ENCODE measurements at regions not wholly inside any gene's neighbourhood (a gene's known extent, or its start where the extent isn't known, plus 50 kb on each side); places are given as distances from the start of the nearest gene placed in this dataset.

DNA sequence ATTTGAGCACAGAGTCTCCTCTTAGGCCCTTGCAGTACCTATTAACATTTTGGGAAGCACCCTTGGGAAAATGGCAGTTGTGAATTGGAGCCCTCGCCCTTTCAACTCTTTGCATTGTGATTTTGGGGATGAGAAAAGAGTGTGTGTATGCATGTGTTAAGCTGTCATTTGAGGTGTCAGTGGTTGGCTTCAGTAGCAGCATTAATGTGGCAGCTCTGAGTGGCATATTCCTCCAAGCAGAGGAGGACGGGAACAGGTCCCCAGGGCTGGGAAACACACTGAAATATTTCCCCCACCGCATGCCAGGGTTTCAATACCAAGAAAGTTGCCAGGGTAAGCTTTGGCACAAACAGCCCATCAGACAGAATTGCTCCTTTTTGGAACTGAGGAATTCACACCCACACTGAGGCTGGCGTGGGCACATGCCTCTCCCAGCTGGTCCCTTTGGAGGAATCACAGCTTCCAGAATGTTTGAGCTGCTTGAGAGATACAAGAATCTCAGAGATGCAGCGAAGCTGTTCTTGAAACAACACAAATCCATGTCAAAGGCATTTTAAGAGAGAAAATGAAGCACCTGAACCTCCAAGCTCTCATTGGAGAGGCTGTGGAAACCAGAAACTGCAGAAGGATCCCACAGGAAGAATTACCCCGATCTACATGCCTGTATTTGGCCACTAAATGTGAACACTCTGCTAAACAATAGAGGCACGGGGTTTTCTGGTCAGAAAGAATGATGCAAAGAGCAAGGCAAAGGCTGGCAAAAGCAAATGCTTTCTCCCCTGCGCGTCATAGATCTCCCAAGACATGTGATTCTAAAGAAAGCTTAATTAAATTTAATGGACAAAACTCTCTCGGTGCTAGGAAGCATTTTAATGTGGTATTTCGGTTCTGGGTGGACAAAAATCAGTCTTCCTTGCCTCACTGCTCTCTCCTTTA, 67.2 kb upstream of the RCN1 start:
- peaks cover 5% of the 10 kb centered on the region for H3K27me3 ChIP-seq
- no peaks in the 10 kb centered on the region for H3K36me3 ChIP-seq
- no peak overlapping the region for H3K27ac ChIP-seq
- TF ChIP-seq, protein P1, sequence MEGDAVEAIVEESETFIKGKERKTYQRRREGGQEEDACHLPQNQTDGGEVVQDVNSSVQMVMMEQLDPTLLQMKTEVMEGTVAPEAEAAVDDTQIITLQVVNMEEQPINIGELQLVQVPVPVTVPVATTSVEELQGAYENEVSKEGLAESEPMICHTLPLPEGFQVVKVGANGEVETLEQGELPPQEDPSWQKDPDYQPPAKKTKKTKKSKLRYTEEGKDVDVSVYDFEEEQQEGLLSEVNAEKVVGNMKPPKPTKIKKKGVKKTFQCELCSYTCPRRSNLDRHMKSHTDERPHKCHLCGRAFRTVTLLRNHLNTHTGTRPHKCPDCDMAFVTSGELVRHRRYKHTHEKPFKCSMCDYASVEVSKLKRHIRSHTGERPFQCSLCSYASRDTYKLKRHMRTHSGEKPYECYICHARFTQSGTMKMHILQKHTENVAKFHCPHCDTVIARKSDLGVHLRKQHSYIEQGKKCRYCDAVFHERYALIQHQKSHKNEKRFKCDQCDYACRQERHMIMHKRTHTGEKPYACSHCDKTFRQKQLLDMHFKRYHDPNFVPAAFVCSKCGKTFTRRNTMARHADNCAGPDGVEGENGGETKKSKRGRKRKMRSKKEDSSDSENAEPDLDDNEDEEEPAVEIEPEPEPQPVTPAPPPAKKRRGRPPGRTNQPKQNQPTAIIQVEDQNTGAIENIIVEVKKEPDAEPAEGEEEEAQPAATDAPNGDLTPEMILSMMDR (IDR thresholded peaks at IDR 0.05), result no peak
- no peaks in the 10 kb centered on the region for H3K9me3 ChIP-seq
- no peak overlapping the region for H3K4me3 ChIP-seq (ENCODE audit: low read depth in 1 of 2, low read length in 1 of 2)
- no peaks in the 10 kb centered on the region for H3K4me1 ChIP-seq (ENCODE audit: control insufficient read depth in 1 of 2, insufficient read depth in 1 of 2, low read depth in 1 of 2, low read length in 1 of 2)

DNA sequence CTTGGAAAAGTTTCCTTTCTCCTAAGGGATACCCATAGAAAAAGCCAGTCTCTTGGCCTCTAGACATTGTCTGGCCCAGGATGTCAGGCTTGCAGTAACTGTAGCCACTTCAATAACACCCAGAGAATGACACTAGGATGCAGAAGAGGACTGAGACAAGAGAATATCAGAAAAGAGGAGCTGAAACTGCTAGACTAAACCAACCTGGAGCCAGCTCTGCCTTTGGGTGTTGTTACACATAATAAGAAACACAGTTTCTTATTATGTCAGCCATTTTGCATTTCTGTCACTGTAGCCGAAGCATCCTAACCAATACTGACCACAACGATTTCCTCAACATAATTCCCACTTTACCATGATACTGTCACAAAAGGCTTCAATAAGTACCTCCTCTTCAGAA, 72.2 kb upstream of the RCN1 start:
- Histone ChIP-seq H3K4me3 (ENCODE audit: low read depth in 1 of 2, low read length in 1 of 2) (no peak overlapping the region), H3K9me3 (no peaks in the 10 kb centered on the region), H3K27me3 (peaks cover 1% of the 10 kb centered on the region), H3K36me3 (no peaks in the 10 kb centered on the region), H3K27ac (no peak overlapping the region), H3K4me1 (ENCODE audit: control insufficient read depth in 1 of 2, insufficient read depth in 1 of 2, low read depth in 1 of 2, low read length in 1 of 2) (no peaks in the 10 kb centered on the region)
- TF ChIP-seq, protein P1 (IDR thresholded peaks at IDR 0.05), result no peak

DNA sequence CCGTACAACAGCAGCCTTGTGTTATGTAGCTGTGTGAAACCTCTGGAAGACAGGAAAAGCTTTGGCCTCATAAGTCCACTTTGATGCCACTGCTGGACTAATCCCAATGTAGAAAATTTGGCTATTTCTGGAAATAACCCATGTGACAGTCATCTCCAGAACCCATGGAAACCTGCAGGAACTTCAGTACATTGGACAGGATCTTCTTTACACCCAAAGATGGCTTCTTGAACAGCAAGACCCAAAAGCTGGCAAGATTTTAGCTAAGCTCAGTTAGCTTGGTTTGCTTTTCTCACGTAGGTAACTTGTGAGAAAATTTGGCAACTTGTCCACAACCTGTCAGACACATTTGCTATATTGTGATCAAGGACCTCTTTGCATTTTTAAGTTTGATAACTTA, 74.8 kb upstream of the RCN1 start:
- Histone ChIP-seq H3K4me3 (ENCODE audit: low read depth in 1 of 2, low read length in 1 of 2) (no peak overlapping the region), H3K27me3 (peaks cover 4% of the 10 kb centered on the region), H3K27ac (no peak overlapping the region), H3K9me3 (no peaks in the 10 kb centered on the region), H3K4me1 (ENCODE audit: control insufficient read depth in 1 of 2, insufficient read depth in 1 of 2, low read depth in 1 of 2, low read length in 1 of 2) (no peaks in the 10 kb centered on the region), H3K36me3 (no peaks in the 10 kb centered on the region)
- TF ChIP-seq, protein P1 (IDR thresholded peaks at IDR 0.05), result no peak

DNA sequence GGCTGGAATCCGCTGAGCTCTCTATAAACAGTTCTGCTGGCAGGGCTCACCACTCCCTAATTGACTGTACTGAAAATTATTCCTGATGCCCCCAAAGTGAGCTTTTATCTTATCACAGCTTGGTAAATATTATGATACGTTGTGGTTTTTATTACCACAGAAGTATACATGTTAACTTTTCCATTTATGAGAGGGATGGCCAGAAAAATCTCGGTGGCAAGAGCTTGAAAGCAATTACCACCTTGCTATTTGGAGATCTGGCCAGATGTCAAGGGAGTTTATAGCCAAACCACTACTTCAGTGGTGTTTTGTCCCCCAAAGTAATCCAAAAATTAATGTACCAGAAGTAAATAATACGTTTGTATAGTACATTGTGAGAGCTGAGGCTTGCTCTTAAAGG, 75.4 kb upstream of the RCN1 start:
- no peak overlapping the region for H3K4me3 ChIP-seq (ENCODE audit: low read depth in 1 of 2, low read length in 1 of 2)
- H3K9me3 ChIP-seq, result no peaks in the 10 kb centered on the region
- TF ChIP-seq, protein P1 (IDR thresholded peaks at IDR 0.05), result no peak
- no peak overlapping the region for H3K27ac ChIP-seq
- H3K27me3 ChIP-seq, result peaks cover 4% of the 10 kb centered on the region
- H3K36me3 ChIP-seq, result no peaks in the 10 kb centered on the region
- H3K4me1 ChIP-seq (ENCODE audit: control insufficient read depth in 1 of 2, insufficient read depth in 1 of 2, low read depth in 1 of 2, low read length in 1 of 2), result no peaks in the 10 kb centered on the region

DNA sequence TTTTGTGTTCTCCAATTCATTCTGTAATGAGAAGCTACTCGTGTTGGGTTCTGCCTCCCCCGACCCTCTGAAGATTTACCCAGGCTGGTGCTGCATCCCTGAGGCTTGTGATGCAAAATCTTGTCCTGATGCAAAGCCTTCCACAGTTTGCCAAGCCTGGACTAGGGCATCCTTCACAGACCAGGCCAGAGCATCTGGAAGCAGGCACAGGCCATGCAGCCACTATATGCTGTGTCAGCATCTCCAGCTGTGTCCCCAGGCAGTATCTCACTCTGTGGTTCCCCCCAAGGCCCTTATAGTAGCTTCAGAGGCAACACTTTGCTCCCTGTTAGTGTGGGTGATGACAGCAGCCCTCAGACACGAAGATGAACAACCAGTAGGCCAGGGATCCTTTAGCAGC, 77.3 kb upstream of the RCN1 start:
- Histone ChIP-seq H3K27me3 (peaks cover 12% of the 10 kb centered on the region), H3K27ac (no peak overlapping the region), H3K4me1 (ENCODE audit: control insufficient read depth in 1 of 2, insufficient read depth in 1 of 2, low read depth in 1 of 2, low read length in 1 of 2) (no peaks in the 10 kb centered on the region), H3K36me3 (no peaks in the 10 kb centered on the region), H3K9me3 (no peaks in the 10 kb centered on the region), H3K4me3 (ENCODE audit: low read depth in 1 of 2, low read length in 1 of 2) (no peak overlapping the region)
- TF ChIP-seq, protein P1 (IDR thresholded peaks at IDR 0.05), result no peak

All from neutrophil (primary cell).